ENCODE measurements at regions not wholly inside any gene's neighbourhood (a gene's known extent, or its start where the extent isn't known, plus 50 kb on each side); places are given as distances from the start of the nearest gene placed in this dataset.

DNA sequence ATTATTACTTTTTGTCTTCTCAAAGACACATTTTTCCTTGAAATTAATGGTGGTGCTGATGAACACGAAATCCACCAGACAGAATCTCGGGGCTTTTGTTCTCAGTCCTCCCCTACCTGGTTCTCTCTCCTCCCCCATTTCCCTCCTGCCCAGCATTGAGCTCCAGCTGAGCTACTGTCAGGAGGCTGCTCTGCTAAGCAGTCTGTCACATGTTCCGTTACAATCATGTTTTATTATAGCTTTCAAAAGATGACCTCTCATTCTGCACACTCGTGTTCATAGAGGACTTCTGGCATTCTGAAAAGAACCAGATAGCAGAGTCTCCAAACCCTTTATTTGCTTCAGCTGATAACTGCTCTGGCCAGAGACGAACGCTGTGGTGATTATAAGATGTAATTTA lies 732.5 kb upstream of the RBFOX1 start:
- no peaks in the 10 kb centered on the region for H3K9me3 Mint-ChIP-seq
- H3K4me3 Mint-ChIP-seq = no peak overlapping the region
- no peaks in the 10 kb centered on the region for H3K4me1 Mint-ChIP-seq (ENCODE audit: low read depth)
- H3K27ac Mint-ChIP-seq = no peak overlapping the region
- no peak for DNase-seq
- H3K27me3 Mint-ChIP-seq = no peaks in the 10 kb centered on the region
- no peaks in the 10 kb centered on the region for H3K36me3 Mint-ChIP-seq (ENCODE audit: low read depth)

DNA sequence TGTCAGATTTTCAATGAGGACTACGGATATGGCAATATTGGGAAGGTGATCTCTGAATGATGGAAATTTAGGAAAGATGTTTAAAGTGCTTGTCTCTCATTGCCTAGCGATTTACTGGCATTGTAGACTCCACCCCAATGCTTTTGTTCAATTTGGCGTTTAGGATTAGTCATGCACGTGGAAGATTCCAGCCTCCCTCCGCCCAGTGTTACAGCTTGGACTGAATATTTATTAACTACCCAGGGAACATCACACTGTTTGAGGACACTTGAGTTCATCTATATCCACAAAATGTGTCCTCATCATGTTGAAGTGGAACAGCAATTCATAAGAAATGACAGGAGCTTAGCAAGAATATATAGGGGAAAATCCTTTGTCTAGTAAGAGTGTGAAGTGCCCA lies 738.8 kb upstream of the RBFOX1 start:
- peaks cover 3% of the 10 kb centered on the region for H3K9me3 Mint-ChIP-seq
- H3K27ac Mint-ChIP-seq = no peak overlapping the region
- H3K27me3 Mint-ChIP-seq = no peaks in the 10 kb centered on the region
- no peaks in the 10 kb centered on the region for H3K36me3 Mint-ChIP-seq (ENCODE audit: low read depth)
- no peak overlapping the region for H3K4me3 Mint-ChIP-seq
- no peaks in the 10 kb centered on the region for H3K4me1 Mint-ChIP-seq (ENCODE audit: low read depth)
- no peak for DNase-seq

- no peak overlapping the region for H3K4me3 Mint-ChIP-seq
- no peaks in the 10 kb centered on the region for H3K36me3 Mint-ChIP-seq (ENCODE audit: low read depth)
- no peaks in the 10 kb centered on the region for H3K4me1 Mint-ChIP-seq (ENCODE audit: low read depth)
- H3K27me3 Mint-ChIP-seq = no peaks in the 10 kb centered on the region
- no peak overlapping the region for H3K27ac Mint-ChIP-seq
- no peak for DNase-seq
- H3K9me3 Mint-ChIP-seq = peaks cover 8% of the 10 kb centered on the region
Measured at GRCh38 chr16:6576606-6577005, 756.0 kb upstream of the RBFOX1 start.

DNA sequence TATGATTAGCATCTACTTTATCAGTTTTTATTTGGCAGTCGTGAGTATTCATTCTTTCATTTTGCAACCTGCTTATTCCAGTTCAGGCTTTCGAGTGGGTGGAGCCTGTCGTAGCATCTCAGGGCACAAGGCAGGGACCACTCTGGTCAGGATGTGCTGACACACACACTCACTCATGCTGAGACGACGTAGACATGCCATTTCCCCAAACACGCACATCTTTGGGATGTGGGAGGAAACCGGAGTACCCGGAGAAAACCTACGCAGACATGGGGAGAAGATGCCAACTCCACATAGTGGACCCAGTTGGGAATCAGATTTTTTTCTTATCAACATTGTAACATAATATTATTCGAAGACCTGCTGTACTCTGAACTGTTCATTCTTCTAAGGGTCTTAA lies 756.5 kb upstream of the RBFOX1 start:
- no peaks in the 10 kb centered on the region for H3K4me1 Mint-ChIP-seq (ENCODE audit: low read depth)
- no peak for DNase-seq
- no peaks in the 10 kb centered on the region for H3K36me3 Mint-ChIP-seq (ENCODE audit: low read depth)
- peaks cover 8% of the 10 kb centered on the region for H3K9me3 Mint-ChIP-seq
- no peaks in the 10 kb centered on the region for H3K27me3 Mint-ChIP-seq
- no peak overlapping the region for H3K4me3 Mint-ChIP-seq
- H3K27ac Mint-ChIP-seq = no peak overlapping the region

DNA sequence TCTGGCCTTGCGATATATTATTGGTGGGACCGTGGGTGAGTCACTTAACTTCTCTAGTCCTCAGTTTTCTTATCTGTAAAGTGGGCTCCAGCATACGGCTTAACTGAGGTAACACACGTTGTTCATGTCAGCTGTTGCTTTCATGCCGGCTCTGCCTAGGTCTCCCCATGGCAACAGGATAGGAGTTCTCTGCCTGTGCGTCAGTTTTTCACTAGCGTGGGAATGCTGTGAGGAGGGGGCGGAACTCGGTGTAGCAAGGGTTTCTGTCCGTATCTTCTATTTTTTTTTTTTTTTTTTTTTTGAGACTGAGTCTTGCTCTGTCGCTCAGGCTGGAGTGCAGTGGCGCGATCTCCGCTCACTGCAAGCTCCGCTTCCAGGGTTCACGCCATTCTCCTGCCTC lies 758.5 kb upstream of the RBFOX1 start:
- no peak overlapping the region for H3K4me3 Mint-ChIP-seq
- H3K36me3 Mint-ChIP-seq (ENCODE audit: low read depth) = no peaks in the 10 kb centered on the region
- DNase-seq = no peak
- H3K27me3 Mint-ChIP-seq = no peaks in the 10 kb centered on the region
- H3K4me1 Mint-ChIP-seq (ENCODE audit: low read depth) = no peaks in the 10 kb centered on the region
- peaks cover 5% of the 10 kb centered on the region for H3K9me3 Mint-ChIP-seq
- H3K27ac Mint-ChIP-seq = no peak overlapping the region

GRCh38 chr16:6573577-6573976 lies 759.1 kb upstream of the RBFOX1 start:
- DNase-seq = no peak
- H3K9me3 Mint-ChIP-seq = peaks cover 5% of the 10 kb centered on the region
- no peaks in the 10 kb centered on the region for H3K36me3 Mint-ChIP-seq (ENCODE audit: low read depth)
- H3K27ac Mint-ChIP-seq = no peak overlapping the region
- no peak overlapping the region for H3K4me3 Mint-ChIP-seq
- no peaks in the 10 kb centered on the region for H3K27me3 Mint-ChIP-seq
- H3K4me1 Mint-ChIP-seq (ENCODE audit: low read depth) = no peaks in the 10 kb centered on the region

DNA sequence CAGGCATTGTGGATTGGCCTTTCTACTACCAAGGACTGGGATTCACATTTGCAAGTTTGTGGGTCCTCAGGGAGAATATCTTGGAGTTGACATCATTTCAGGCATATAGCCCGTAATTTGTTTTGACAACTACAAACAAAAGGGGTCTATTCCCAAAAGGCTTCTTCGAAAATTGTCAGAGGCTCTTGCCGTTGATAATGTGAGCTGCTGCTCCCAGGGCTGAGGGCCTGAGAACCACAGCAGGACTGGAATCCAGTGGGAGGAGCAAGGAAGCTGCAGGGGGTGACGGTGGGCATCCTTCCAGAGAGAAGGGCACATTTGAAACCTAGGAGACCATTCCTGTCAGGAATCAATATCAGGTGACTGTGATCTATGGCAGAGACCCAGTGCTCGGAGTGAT lies 761.6 kb upstream of the RBFOX1 start:
- no peaks in the 10 kb centered on the region for H3K27me3 Mint-ChIP-seq
- no peaks in the 10 kb centered on the region for H3K36me3 Mint-ChIP-seq (ENCODE audit: low read depth)
- H3K4me3 Mint-ChIP-seq = no peak overlapping the region
- no peaks in the 10 kb centered on the region for H3K9me3 Mint-ChIP-seq
- DNase-seq = no peak
- no peak overlapping the region for H3K27ac Mint-ChIP-seq
- no peaks in the 10 kb centered on the region for H3K4me1 Mint-ChIP-seq (ENCODE audit: low read depth)

- Mint-ChIP-seq H3K4me3 (no peak overlapping the region), H3K4me1 (ENCODE audit: low read depth) (no peaks in the 10 kb centered on the region), H3K9me3 (no peaks in the 10 kb centered on the region), H3K36me3 (ENCODE audit: low read depth) (no peaks in the 10 kb centered on the region), H3K27ac (no peak overlapping the region), H3K27me3 (no peaks in the 10 kb centered on the region)
- no peak for DNase-seq
Measured at GRCh38 chr16:6570530-6570929, 762.1 kb upstream of the RBFOX1 start.

- Mint-ChIP-seq H3K27me3 (no peaks in the 10 kb centered on the region), H3K9me3 (peaks cover 4% of the 10 kb centered on the region), H3K4me1 (ENCODE audit: low read depth) (no peaks in the 10 kb centered on the region)
Measured at GRCh38 chr16:6562986-6563385, 769.7 kb upstream of the RBFOX1 start.

DNA sequence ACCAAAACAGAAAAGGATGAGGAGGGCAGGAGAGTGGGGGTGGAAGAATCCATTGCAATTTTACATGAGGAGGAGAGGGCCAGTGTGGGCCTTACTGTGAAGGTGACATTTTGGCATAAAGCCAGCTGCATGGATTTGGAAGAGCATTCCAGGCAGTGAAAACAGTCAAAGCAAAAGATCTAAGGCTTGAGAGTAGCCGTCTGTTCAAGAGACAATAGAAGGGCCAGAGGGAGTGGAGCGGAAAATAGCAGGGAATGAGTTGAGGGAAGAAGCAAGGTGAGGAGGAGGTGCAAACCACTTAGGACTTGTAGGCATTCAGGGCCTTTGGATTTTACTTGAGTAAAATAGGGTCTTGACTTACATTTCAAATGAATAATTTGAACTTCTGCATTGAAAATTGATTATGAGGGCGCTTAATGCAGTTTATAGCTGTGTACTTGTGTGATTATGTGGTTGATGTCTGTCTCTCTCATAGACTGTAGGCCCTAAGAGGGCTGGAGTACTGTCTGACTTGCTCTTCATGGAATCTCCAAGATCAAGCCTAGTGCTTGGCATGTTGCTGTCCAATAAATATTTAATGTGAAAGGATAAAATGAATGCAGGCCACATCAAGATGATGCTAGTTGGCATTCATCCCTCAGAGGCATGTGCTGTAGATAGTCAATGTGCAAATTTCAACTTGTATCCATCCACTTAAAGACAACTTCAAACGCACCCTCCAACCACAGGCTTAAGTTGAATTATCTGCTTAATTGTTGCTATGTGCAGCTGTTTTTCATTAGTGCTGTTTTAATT lies 772.1 kb upstream of the RBFOX1 start:
- Mint-ChIP-seq H3K4me1 (ENCODE audit: low read depth) (no peaks in the 10 kb centered on the region), H3K27ac (no peak overlapping the region), H3K27me3 (no peaks in the 10 kb centered on the region), H3K4me3 (no peak overlapping the region), H3K36me3 (ENCODE audit: low read depth) (no peaks in the 10 kb centered on the region), H3K9me3 (peaks cover 4% of the 10 kb centered on the region)
- no peak for DNase-seq

More at GRCh38 chr16:6562986-6563385, 769.7 kb upstream of the RBFOX1 start:
- DNase-seq = no peak
- H3K27ac Mint-ChIP-seq = no peak overlapping the region
- no peak overlapping the region for H3K4me3 Mint-ChIP-seq
- no peaks in the 10 kb centered on the region for H3K36me3 Mint-ChIP-seq (ENCODE audit: low read depth)

DNA sequence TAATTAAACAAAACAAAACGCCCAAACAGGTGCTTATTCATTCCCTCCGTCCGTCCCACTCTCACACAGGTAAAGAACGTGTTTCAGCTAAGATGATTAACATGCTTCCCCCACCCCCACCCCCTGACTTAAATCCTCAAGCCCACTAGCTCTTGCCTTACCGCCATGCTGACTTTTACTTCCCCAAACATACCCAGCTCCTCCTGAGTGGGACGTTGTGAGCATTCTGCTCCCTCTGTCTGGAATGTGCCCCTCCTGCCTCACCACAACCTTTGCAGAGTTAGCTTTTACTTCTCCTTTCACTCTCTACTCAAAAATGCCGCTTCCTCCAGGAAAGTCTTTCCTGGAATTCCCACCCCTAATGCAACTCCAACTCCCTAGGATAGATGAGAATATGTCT lies 774.0 kb upstream of the RBFOX1 start:
- DNase-seq = no peak
- no peak overlapping the region for H3K4me3 Mint-ChIP-seq
- H3K4me1 Mint-ChIP-seq (ENCODE audit: low read depth) = no peaks in the 10 kb centered on the region
- no peaks in the 10 kb centered on the region for H3K36me3 Mint-ChIP-seq (ENCODE audit: low read depth)
- H3K27ac Mint-ChIP-seq = no peak overlapping the region
- no peaks in the 10 kb centered on the region for H3K27me3 Mint-ChIP-seq
- H3K9me3 Mint-ChIP-seq = peaks cover 6% of the 10 kb centered on the region

DNA sequence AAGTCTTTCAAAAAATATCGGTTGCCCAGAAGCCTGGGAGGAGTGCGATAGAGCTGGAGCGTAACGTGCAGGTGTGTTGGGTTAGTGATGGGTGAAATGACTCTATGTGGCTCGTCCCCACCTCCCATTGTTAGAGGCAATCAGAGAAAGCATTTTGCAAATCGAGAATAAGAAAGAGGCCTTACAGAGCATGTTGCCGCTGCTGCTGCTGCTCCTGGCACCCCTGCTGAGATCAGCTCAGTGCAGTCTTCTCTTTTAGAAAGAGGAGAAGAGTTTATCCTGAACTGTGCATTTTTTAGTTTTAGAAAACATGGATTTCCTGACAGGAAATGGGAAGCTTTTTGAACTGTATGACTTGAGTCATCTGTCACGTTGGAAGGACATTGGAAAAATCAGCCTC lies 774.5 kb upstream of the RBFOX1 start:
- Mint-ChIP-seq H3K27ac (no peak overlapping the region), H3K27me3 (no peaks in the 10 kb centered on the region), H3K9me3 (peaks cover 6% of the 10 kb centered on the region), H3K4me3 (no peak overlapping the region), H3K36me3 (ENCODE audit: low read depth) (no peaks in the 10 kb centered on the region), H3K4me1 (ENCODE audit: low read depth) (no peaks in the 10 kb centered on the region)
- no peak for DNase-seq

GRCh38 chr16:6557353-6558023 lies 775.2 kb upstream of the RBFOX1 start:
- Mint-ChIP-seq H3K4me1 (ENCODE audit: low read depth) (no peaks in the 10 kb centered on the region), H3K9me3 (peaks cover 6% of the 10 kb centered on the region), H3K36me3 (ENCODE audit: low read depth) (no peaks in the 10 kb centered on the region), H3K27me3 (no peaks in the 10 kb centered on the region), H3K4me3 (no peak overlapping the region), H3K27ac (no peak overlapping the region)
- DNase-seq = no peak

- Mint-ChIP-seq H3K27me3 (no peaks in the 10 kb centered on the region), H3K9me3 (peaks cover 12% of the 10 kb centered on the region), H3K36me3 (ENCODE audit: low read depth) (no peaks in the 10 kb centered on the region), H3K27ac (no peak overlapping the region), H3K4me3 (no peak overlapping the region), H3K4me1 (ENCODE audit: low read depth) (no peaks in the 10 kb centered on the region)
- DNase-seq = no peak
Measured at GRCh38 chr16:6549415-6549814, 783.2 kb upstream of the RBFOX1 start.

DNA sequence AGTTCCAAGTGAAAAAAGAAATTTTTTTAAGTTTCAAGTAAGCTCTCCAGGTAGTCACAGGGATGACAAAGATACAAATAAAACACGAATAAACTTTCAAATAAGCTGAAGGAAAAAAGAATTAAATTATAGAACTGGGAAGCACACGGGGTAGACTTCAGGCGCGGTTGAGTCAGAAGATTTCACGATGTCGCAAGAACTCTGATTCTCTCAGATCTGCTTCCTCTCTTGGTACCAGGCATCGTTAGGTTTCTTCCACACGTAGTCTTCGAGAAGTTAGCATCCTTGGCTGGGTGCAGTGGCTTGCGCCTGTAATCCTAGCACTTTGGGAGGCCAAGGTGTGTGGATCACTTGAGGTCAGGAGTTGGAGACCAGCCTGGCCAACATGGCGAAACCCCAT lies 784.1 kb upstream of the RBFOX1 start:
- no peaks in the 10 kb centered on the region for H3K27me3 Mint-ChIP-seq
- H3K9me3 Mint-ChIP-seq = peaks cover 10% of the 10 kb centered on the region
- no peaks in the 10 kb centered on the region for H3K4me1 Mint-ChIP-seq (ENCODE audit: low read depth)
- no peak overlapping the region for H3K27ac Mint-ChIP-seq
- H3K4me3 Mint-ChIP-seq = no peak overlapping the region
- no peak for DNase-seq
- H3K36me3 Mint-ChIP-seq (ENCODE audit: low read depth) = no peaks in the 10 kb centered on the region

Measured in activated T-cell treated with anti-CD3 and anti-CD28 coated beads, Interleukin-2, amount 50 U/mL, for 24 hours (primary cell).